Stimulated activated CD4-positive, alpha-beta T cell treated with anti-CD3 and anti-CD28 coated beads, Interleukin-2, amount 100 ng/mL, for 24 hours (primary cell): ENCODE measurements at regions not wholly inside any gene's neighbourhood (a gene's known extent, or its start where the extent isn't known, plus 50 kb on each side); places are given as distances from the start of the nearest gene placed in this dataset.
"Not testable (repeated sequence)": the region's sequence is repeated elsewhere in the genome, so short reads cannot be mapped to it uniquely, and the experiment has no call there.

Experiments used
- DNase-seq, 2 donors: peaks; one replicate each; pipeline ENCODE4 v3.0.0-alpha.2; 2020

GRCh38 chr7:128561116-128561722 is 84.7 kb downstream of the METTL2B start:
- DNase-seq: not testable (repeated sequence)

- not testable (repeated sequence) for DNase-seq
Observed at GRCh38 chr7:128562795-128563194, 86.2 kb downstream of the METTL2B start.

GRCh38 chr7:128564123-128564700 is 87.7 kb downstream of the METTL2B start:
- DNase-seq: not testable (repeated sequence)

GRCh38 chr7:128564932-128565864 is 88.7 kb downstream of the METTL2B start:
- DNase-seq: not testable (repeated sequence)

- not testable (repeated sequence) for DNase-seq
Observed at GRCh38 chr7:128575277-128575676, 96.8 kb upstream of the GARIN1A start.

GRCh38 chr7:128576953-128577352 is 95.1 kb upstream of the GARIN1A start:
- not testable (repeated sequence) for DNase-seq

- not testable (repeated sequence) for DNase-seq
Observed at GRCh38 chr7:128579843-128580242, 92.2 kb upstream of the GARIN1A start.

GRCh38 chr7:128581100-128581499 is 91.0 kb upstream of the GARIN1A start:
- DNase-seq: not testable (repeated sequence)

- not testable (repeated sequence) for DNase-seq
Observed at GRCh38 chr7:128581825-128582561, 90.1 kb upstream of the GARIN1A start.

- not testable (repeated sequence) for DNase-seq
Observed at GRCh38 chr7:128586715-128587114, 85.4 kb upstream of the GARIN1A start.

- DNase-seq: no peak
Observed at GRCh38 chr7:128591705-128592104, 80.4 kb upstream of the GARIN1A start.

- not testable (repeated sequence) for DNase-seq
Observed at GRCh38 chr7:128592209-128592608, 79.9 kb upstream of the GARIN1A start.

GRCh38 chr7:128594061-128594460 is 78.0 kb upstream of the GARIN1A start:
- DNase-seq: not testable (repeated sequence)

GRCh38 chr7:128596336-128597128 is 75.6 kb upstream of the GARIN1A start:
- not testable (repeated sequence) for DNase-seq

- not testable (repeated sequence) for DNase-seq
Observed at GRCh38 chr7:128598946-128599345, 73.1 kb upstream of the GARIN1A start.

- peak in 1 of 2 donors; percentile 27 for DNase-seq
Observed at GRCh38 chr7:128608678-128609421, 63.2 kb upstream of the GARIN1A start.

- not testable (repeated sequence) for DNase-seq
Observed at GRCh38 chr7:128613366-128613765, 58.7 kb upstream of the GARIN1A start.

- DNase-seq: not testable (repeated sequence)
Observed at GRCh38 chr7:128614812-128615211, 57.3 kb upstream of the GARIN1A start.

- not testable (repeated sequence) for DNase-seq
Observed at GRCh38 chr7:128616799-128617198, 55.3 kb upstream of the GARIN1A start.
